ENCODE measurements at regions not wholly inside any gene's neighbourhood (a gene's known extent, or its start where the extent isn't known, plus 50 kb on each side); places are given as distances from the start of the nearest gene placed in this dataset.

GRCh38 chr18:38709122-38709521 lies 1143.5 kb upstream of the CELF4 start:
- DNase-seq (ENCODE audit: low read depth): peak; percentile 91
- no peak for TF ChIP-seq CTCF (IDR thresholded peaks at IDR 0.05; ENCODE audit: insufficient read depth, low read length, severe bottlenecking)

GRCh38 chr18:38706373-38706772 lies 1140.8 kb upstream of the CELF4 start:
- no peaks in the 10 kb centered on the region for H3K36me3 ChIP-seq (ENCODE audit: control insufficient read depth, insufficient read depth, low read length)
- H3K27me3 ChIP-seq (ENCODE audit: control insufficient read depth, insufficient read depth, low read length): no peaks in the 10 kb centered on the region
- no peak for DNase-seq (ENCODE audit: low read depth)
- no peak for TF ChIP-seq CTCF (IDR thresholded peaks at IDR 0.05; ENCODE audit: insufficient read depth, low read length, severe bottlenecking)
- FAIRE-seq: no peak
- H3K4me3 ChIP-seq (ENCODE audit: low read depth, low read length): no peak overlapping the region

More at GRCh38 chr18:38709122-38709521, 1143.5 kb upstream of the CELF4 start:
- FAIRE-seq: no peak
- H3K36me3 ChIP-seq (ENCODE audit: control insufficient read depth, insufficient read depth, low read length): no peaks in the 10 kb centered on the region
- H3K4me3 ChIP-seq (ENCODE audit: low read depth, low read length): no peak overlapping the region
- H3K27me3 ChIP-seq (ENCODE audit: control insufficient read depth, insufficient read depth, low read length): no peaks in the 10 kb centered on the region

GRCh38 chr18:38698088-38698487 lies 1132.5 kb upstream of the CELF4 start:
- DNase-seq (ENCODE audit: low read depth) (no peak), FAIRE-seq (no peak)
- TF ChIP-seq CTCF (IDR thresholded peaks at IDR 0.05; ENCODE audit: insufficient read depth, low read length, severe bottlenecking): no peak
- Histone ChIP-seq H3K36me3 (ENCODE audit: control insufficient read depth, insufficient read depth, low read length) (no peaks in the 10 kb centered on the region), H3K27me3 (ENCODE audit: control insufficient read depth, insufficient read depth, low read length) (no peaks in the 10 kb centered on the region), H3K4me3 (ENCODE audit: low read depth, low read length) (no peak overlapping the region)

- TF ChIP-seq CTCF (IDR thresholded peaks at IDR 0.05; ENCODE audit: insufficient read depth, low read length, severe bottlenecking): no peak
- no peaks in the 10 kb centered on the region for H3K36me3 ChIP-seq (ENCODE audit: control insufficient read depth, insufficient read depth, low read length)
- no peak for FAIRE-seq
- DNase-seq (ENCODE audit: low read depth): peak; percentile 95
- no peaks in the 10 kb centered on the region for H3K27me3 ChIP-seq (ENCODE audit: control insufficient read depth, insufficient read depth, low read length)
- no peak overlapping the region for H3K4me3 ChIP-seq (ENCODE audit: low read depth, low read length)
Measured at GRCh38 chr18:38695559-38696280, 1130.1 kb upstream of the CELF4 start.

GRCh38 chr18:38693104-38693503 lies 1127.5 kb upstream of the CELF4 start:
- TF ChIP-seq CTCF (IDR thresholded peaks at IDR 0.05; ENCODE audit: insufficient read depth, low read length, severe bottlenecking): no peak
- no peaks in the 10 kb centered on the region for H3K27me3 ChIP-seq (ENCODE audit: control insufficient read depth, insufficient read depth, low read length)
- H3K36me3 ChIP-seq (ENCODE audit: control insufficient read depth, insufficient read depth, low read length): no peaks in the 10 kb centered on the region
- FAIRE-seq: no peak
- no peak overlapping the region for H3K4me3 ChIP-seq (ENCODE audit: low read depth, low read length)
- DNase-seq (ENCODE audit: low read depth): no peak

- Histone ChIP-seq H3K27me3 (ENCODE audit: control insufficient read depth, insufficient read depth, low read length) (no peaks in the 10 kb centered on the region), H3K4me3 (ENCODE audit: low read depth, low read length) (no peak overlapping the region), H3K36me3 (ENCODE audit: control insufficient read depth, insufficient read depth, low read length) (no peaks in the 10 kb centered on the region)
- TF ChIP-seq CTCF (IDR thresholded peaks at IDR 0.05; ENCODE audit: insufficient read depth, low read length, severe bottlenecking): no peak
- DNase-seq (ENCODE audit: low read depth) (no peak), FAIRE-seq (no peak)
Measured at GRCh38 chr18:38690626-38691025, 1125.0 kb upstream of the CELF4 start.

Data from bronchial epithelial cell (primary cell).